ENCODE measurements at regions not wholly inside any gene's neighbourhood (a gene's known extent, or its start where the extent isn't known, plus 50 kb on each side); places are given as distances from the start of the nearest gene placed in this dataset.

- H3K27ac ChIP-seq, result no peak overlapping the region
- H3K4me1 ChIP-seq, result no peaks in the 10 kb centered on the region
- H3K4me3 ChIP-seq, result no peak overlapping the region
- H3K36me3 ChIP-seq, result no peaks in the 10 kb centered on the region
- no peak for DNase-seq (ENCODE audit: low spot score in 2 of 2)
- no peaks in the 10 kb centered on the region for H3K9me3 ChIP-seq
- TF ChIP-seq CTCF (IDR thresholded peaks at IDR 0.05), result no peak
- intact Hi-C loops (cut with DNase I), result no loop called here
- H3K27me3 ChIP-seq, result no peaks in the 10 kb centered on the region
Measured at GRCh38 chr3:159149131-159149530, 347.3 kb downstream of the MFSD1 start.

GRCh38 chr3:159149633-159150032, 347.8 kb downstream of the MFSD1 start:
- no peak for TF ChIP-seq CTCF (IDR thresholded peaks at IDR 0.05)
- intact Hi-C loops (cut with DNase I), result no loop called here
- Histone ChIP-seq H3K27ac (no peak overlapping the region), H3K9me3 (no peaks in the 10 kb centered on the region), H3K27me3 (no peaks in the 10 kb centered on the region), H3K4me3 (no peak overlapping the region), H3K36me3 (no peaks in the 10 kb centered on the region), H3K4me1 (no peaks in the 10 kb centered on the region)
- no peak for DNase-seq (ENCODE audit: low spot score in 2 of 2)

DNA sequence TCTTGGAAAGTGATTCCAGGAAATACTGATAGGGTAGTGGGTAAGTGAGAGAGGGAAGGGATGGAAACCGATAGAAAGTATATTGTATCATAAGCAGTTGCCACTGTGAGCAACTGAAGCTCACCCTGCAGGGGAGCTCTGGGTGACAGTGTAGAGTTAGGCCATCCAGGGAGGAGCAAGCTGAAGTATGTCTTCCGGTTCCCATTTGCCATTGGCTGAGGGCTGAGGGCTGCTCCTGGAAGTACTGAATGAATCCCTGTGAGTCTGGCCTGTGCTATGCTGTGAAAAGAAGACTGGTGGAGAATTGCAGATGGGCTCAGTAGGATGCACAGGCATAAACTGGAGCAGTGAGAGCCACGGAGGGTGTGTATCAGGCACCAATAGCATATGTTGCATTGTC, 348.3 kb downstream of the MFSD1 start:
- Histone ChIP-seq H3K27me3 (no peaks in the 10 kb centered on the region), H3K4me3 (no peak overlapping the region), H3K9me3 (no peaks in the 10 kb centered on the region), H3K36me3 (no peaks in the 10 kb centered on the region), H3K4me1 (no peaks in the 10 kb centered on the region), H3K27ac (no peak overlapping the region)
- no peak for TF ChIP-seq CTCF (IDR thresholded peaks at IDR 0.05)
- intact Hi-C loops (cut with DNase I), result no loop called here
- DNase-seq (ENCODE audit: low spot score in 2 of 2), result no peak

DNA sequence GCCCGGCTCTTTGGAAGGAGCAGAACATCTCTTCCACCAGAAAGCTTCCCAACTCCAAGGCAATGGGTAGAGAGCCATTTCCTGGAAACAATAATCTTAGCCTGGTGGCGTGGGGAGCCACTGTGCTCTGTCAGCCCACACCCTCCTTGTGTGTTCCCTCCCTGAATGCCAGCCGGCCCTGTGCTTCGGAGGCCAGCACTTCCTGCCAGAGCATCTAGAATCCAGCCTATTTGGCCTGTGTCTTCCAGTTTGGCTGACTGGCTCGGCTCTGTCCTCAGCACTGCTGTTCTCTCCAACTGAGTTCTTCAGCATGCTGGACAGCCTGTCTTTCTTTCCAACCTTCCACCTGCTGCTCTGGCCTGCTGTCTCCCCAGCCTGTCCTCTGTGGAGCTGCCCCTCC, 349.3 kb downstream of the MFSD1 start:
- intact Hi-C loops (cut with DNase I), result no loop called here
- H3K9me3 ChIP-seq, result no peaks in the 10 kb centered on the region
- no peak for TF ChIP-seq CTCF (IDR thresholded peaks at IDR 0.05)
- H3K36me3 ChIP-seq, result no peaks in the 10 kb centered on the region
- no peaks in the 10 kb centered on the region for H3K4me1 ChIP-seq
- no peaks in the 10 kb centered on the region for H3K27me3 ChIP-seq
- no peak overlapping the region for H3K4me3 ChIP-seq
- H3K27ac ChIP-seq, result no peak overlapping the region
- DNase-seq (ENCODE audit: low spot score in 2 of 2), result no peak

DNA sequence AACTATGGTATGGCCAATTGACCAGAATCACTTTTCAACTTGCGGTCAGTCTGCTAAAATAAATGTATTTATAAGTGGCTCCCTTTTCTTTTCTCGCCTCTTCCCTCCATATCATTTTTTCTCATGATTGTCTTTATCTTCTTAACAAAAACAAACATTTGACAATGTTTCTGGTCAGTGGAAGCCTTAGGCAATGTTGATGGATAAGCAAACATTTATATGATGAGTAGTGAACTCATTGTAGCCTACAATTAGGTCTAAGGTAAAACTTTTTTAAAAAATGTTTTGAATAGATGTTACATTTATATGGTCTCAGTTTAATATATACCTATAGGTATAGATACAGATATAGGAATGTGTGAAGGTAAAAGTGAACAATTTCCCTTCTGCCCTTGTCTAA, 355.4 kb downstream of the MFSD1 start:
- intact Hi-C loops (cut with DNase I), result no loop called here

More for the DNA sequence above, 355.4 kb downstream of the MFSD1 start:
- no peaks in the 10 kb centered on the region for H3K4me1 ChIP-seq
- H3K9me3 ChIP-seq, result no peaks in the 10 kb centered on the region
- H3K27me3 ChIP-seq, result no peaks in the 10 kb centered on the region
- DNase-seq (ENCODE audit: low spot score in 2 of 2), result no peak
- no peak overlapping the region for H3K27ac ChIP-seq
- H3K4me3 ChIP-seq, result no peak overlapping the region
- no peak for TF ChIP-seq CTCF (IDR thresholded peaks at IDR 0.05)
- H3K36me3 ChIP-seq, result no peaks in the 10 kb centered on the region
